ENCODE measurements at regions not wholly inside any gene's neighbourhood (a gene's known extent, or its start where the extent isn't known, plus 50 kb on each side); places are given as distances from the start of the nearest gene placed in this dataset.
A peak's percentile ranks its signal among the peaks of the same experiment; 100 is the strongest.

DNA sequence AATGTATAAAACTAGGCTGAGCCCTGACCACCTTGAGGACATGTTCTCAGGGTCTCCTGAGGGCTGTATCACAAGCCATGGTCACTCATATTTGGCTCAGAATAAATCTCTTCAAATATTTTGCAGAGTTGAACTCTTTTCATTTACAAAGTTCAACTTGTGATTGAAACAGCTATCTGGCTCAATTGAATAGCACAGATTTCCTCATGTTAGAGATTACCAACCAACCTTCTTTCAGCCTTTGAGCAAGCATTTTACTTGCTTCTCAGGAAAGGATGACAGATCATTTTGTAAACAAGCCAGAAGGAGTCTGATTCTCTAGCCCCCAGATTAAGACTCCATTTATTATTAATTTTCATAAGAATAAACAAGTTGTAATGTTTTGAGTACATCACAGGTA, 111.0 kb upstream of the DOK5 start:
- H3K4me3 ChIP-seq (ENCODE audit: insufficient read depth, low read depth, low read length): no peak overlapping the region
- H3K36me3 ChIP-seq (replicated peaks; ENCODE audit: control insufficient read depth, insufficient read depth, low read length): no peaks in the 10 kb centered on the region
- DNase-seq: no peak
- no peaks in the 10 kb centered on the region for H3K27me3 ChIP-seq (ENCODE audit: control insufficient read depth, insufficient read depth, low read length)

DNA sequence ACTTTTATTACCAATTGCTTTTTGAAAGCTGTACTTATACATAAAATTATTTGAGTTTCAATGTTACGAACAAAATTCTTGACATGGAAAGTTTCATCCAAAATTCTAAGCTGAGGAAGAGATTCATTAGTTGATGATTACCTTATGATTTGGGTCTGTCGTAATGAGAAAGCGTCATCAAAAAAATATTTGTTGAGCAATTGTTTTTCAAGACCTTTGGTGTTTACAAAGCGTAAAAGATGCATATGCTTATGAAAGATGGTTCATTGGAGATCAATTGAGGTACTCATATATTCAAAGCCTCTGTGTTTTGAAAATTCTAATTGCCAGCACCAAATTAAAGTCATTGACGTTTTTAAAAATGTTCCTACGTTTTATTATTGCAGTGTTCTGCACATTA, 110.5 kb upstream of the DOK5 start:
- DNase-seq: no peak
- no peaks in the 10 kb centered on the region for H3K36me3 ChIP-seq (replicated peaks; ENCODE audit: control insufficient read depth, insufficient read depth, low read length)
- H3K4me3 ChIP-seq (ENCODE audit: insufficient read depth, low read depth, low read length): no peak overlapping the region
- no peaks in the 10 kb centered on the region for H3K27me3 ChIP-seq (ENCODE audit: control insufficient read depth, insufficient read depth, low read length)

GRCh38 chr20:54366669-54367344, 108.6 kb upstream of the DOK5 start:
- no peaks in the 10 kb centered on the region for H3K36me3 ChIP-seq (replicated peaks; ENCODE audit: control insufficient read depth, insufficient read depth, low read length)
- H3K4me3 ChIP-seq (ENCODE audit: insufficient read depth, low read depth, low read length): no peak overlapping the region
- no peaks in the 10 kb centered on the region for H3K27me3 ChIP-seq (ENCODE audit: control insufficient read depth, insufficient read depth, low read length)
- DNase-seq: no peak

- no peaks in the 10 kb centered on the region for H3K36me3 ChIP-seq (replicated peaks; ENCODE audit: control insufficient read depth, insufficient read depth, low read length)
- H3K4me3 ChIP-seq (ENCODE audit: insufficient read depth, low read depth, low read length): no peak overlapping the region
- DNase-seq: no peak
- no peaks in the 10 kb centered on the region for H3K27me3 ChIP-seq (ENCODE audit: control insufficient read depth, insufficient read depth, low read length)
Observed at GRCh38 chr20:54368570-54368969, 106.8 kb upstream of the DOK5 start.

DNA sequence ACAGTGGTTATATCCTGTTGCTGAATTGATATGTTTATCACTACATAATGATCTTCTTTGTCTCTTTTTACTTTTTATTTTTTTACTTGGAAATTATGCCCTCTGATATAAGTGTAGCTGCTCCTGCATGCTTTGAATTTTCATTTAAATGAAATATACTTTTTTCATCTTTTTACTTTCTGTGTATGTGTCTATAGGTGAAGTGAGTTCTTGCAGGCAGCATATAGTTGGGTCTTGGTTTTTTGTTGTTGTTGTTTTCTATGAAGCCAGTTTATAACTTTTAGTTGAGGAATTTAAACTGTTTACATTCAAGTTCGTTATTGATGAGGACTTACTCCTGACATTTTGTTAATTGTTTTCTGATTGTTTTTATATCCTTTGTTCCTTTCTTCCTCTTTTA, 103.1 kb upstream of the DOK5 start:
- no peak overlapping the region for H3K4me3 ChIP-seq (ENCODE audit: insufficient read depth, low read depth, low read length)
- H3K27me3 ChIP-seq (ENCODE audit: control insufficient read depth, insufficient read depth, low read length): no peaks in the 10 kb centered on the region
- no peaks in the 10 kb centered on the region for H3K36me3 ChIP-seq (replicated peaks; ENCODE audit: control insufficient read depth, insufficient read depth, low read length)
- no peak for DNase-seq

- no peak for DNase-seq
- H3K4me3 ChIP-seq (ENCODE audit: insufficient read depth, low read depth, low read length): no peak overlapping the region
- no peaks in the 10 kb centered on the region for H3K36me3 ChIP-seq (replicated peaks; ENCODE audit: control insufficient read depth, insufficient read depth, low read length)
- no peaks in the 10 kb centered on the region for H3K27me3 ChIP-seq (ENCODE audit: control insufficient read depth, insufficient read depth, low read length)
Observed at GRCh38 chr20:54377992-54378773, 97.2 kb upstream of the DOK5 start.

- Histone ChIP-seq H3K4me3 (ENCODE audit: insufficient read depth, low read depth, low read length) (no peak overlapping the region), H3K36me3 (replicated peaks; ENCODE audit: control insufficient read depth, insufficient read depth, low read length) (no peaks in the 10 kb centered on the region)
- no peak for DNase-seq
Observed at GRCh38 chr20:54379893-54380584, 95.4 kb upstream of the DOK5 start.

DNA sequence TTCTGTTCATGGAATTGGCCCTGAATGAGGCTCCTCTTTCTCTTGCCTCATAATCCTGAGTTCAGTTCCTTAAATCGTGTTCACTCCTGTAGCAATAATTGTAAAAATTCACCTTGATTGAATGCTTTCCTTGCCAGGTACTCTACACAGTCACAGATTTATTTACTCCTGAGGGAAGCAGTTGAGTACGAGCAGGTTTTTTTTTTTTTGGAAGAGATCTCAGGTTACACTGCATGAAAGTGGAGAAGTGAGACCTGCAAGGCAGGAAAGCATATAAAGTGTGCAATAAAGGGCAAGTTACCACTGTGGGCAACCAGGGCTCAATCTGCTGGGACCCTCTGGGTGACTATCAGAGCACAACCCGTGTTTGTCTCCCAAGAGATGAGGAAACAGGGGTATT, 93.0 kb upstream of the DOK5 start:
- Histone ChIP-seq H3K27me3 (ENCODE audit: control insufficient read depth, insufficient read depth, low read length) (no peaks in the 10 kb centered on the region), H3K36me3 (replicated peaks; ENCODE audit: control insufficient read depth, insufficient read depth, low read length) (no peaks in the 10 kb centered on the region), H3K4me3 (ENCODE audit: insufficient read depth, low read depth, low read length) (no peak overlapping the region)
- DNase-seq: no peak

More at GRCh38 chr20:54379893-54380584, 95.4 kb upstream of the DOK5 start:
- H3K27me3 ChIP-seq (ENCODE audit: control insufficient read depth, insufficient read depth, low read length): no peaks in the 10 kb centered on the region

DNA sequence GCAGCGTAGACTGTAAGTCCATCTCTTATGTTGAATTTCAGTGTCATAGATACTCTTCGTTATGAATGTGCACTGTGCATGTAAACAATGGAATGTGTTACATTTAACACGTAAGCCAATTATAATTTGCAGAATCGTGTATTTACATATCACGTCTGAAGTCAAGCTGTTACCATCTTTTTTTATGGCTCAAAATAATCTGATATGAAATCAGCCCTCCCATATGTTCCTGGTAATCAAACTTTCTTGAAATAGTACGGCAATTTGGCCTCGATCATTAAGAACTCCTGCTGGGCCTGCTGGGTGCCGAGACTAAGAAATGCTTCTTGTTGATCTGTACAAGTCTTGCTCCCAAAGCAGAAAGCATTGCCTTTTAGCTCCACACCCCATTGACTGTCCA, 89.6 kb upstream of the DOK5 start:
- H3K36me3 ChIP-seq (replicated peaks; ENCODE audit: control insufficient read depth, insufficient read depth, low read length): no peaks in the 10 kb centered on the region
- H3K4me3 ChIP-seq (ENCODE audit: insufficient read depth, low read depth, low read length): no peak overlapping the region
- no peak for DNase-seq
- no peaks in the 10 kb centered on the region for H3K27me3 ChIP-seq (ENCODE audit: control insufficient read depth, insufficient read depth, low read length)

- no peaks in the 10 kb centered on the region for H3K27me3 ChIP-seq (ENCODE audit: control insufficient read depth, insufficient read depth, low read length)
- no peak for DNase-seq
- no peak overlapping the region for H3K4me3 ChIP-seq (ENCODE audit: insufficient read depth, low read depth, low read length)
- no peaks in the 10 kb centered on the region for H3K36me3 ChIP-seq (replicated peaks; ENCODE audit: control insufficient read depth, insufficient read depth, low read length)
Observed at GRCh38 chr20:54389596-54390280, 85.7 kb upstream of the DOK5 start.

DNA sequence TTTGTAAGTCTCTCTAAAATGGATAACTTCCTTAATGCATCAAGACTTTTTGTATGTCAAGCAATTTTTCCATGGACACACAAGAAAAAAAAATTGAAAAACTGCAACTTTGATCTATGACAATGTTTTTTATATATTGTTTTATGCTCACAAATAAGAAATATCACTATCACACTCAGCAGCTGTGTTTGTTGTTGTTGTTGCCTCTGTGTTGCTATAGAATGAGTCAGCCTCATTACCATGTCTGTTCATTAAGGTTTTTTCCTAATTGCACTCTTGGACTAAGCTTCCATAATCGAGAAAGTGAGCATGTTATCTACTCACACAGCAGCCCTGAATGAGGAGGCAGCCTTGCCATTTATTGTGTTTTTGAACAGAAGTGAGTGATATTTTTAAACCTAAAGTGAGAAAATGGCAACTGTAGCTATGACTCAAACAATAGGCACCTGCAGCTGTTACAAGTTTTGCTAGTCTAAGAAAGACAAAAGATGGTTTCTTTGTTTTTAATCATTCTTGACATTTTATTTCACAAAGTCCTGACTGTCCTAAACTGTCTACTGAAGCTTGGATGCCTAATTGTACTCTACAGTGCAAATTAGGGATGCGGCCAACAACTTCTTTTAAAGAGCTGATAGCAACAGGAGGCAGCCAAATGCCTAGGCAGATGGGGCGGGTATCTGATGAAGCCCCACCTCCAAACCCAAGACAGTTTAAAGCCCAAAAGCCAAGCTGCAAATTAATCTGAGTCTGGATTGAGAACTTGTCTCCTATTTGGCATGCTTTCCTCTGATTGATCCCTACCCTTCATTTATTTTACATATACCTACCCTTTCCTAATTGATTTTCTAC, 77.9 kb upstream of the DOK5 start:
- no peaks in the 10 kb centered on the region for H3K36me3 ChIP-seq (replicated peaks; ENCODE audit: control insufficient read depth, insufficient read depth, low read length)
- DNase-seq: peak; percentile 4
- no peak overlapping the region for H3K4me3 ChIP-seq (ENCODE audit: insufficient read depth, low read depth, low read length)
- no peaks in the 10 kb centered on the region for H3K27me3 ChIP-seq (ENCODE audit: control insufficient read depth, insufficient read depth, low read length)

DNA sequence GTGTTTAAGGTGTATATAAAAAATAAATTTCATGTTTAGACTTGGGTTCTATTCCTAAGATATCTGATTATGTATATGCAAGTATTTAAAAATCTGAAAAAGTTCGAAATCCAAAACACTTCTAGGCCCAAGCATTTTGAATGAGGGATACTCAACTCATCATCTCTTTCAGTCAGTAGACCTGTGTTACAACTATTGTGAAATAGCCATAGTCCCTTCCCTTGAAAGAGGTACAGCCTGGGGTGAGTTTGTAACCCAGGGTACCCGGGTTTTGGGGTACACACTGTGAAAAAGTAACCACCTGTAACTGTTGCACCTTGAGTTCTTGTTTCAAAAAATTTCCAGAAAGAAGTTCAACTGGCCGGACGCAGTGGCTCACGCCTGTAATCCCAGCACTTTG, 76.6 kb upstream of the DOK5 start:
- no peak for DNase-seq
- Histone ChIP-seq H3K4me3 (ENCODE audit: insufficient read depth, low read depth, low read length) (no peak overlapping the region), H3K36me3 (replicated peaks; ENCODE audit: control insufficient read depth, insufficient read depth, low read length) (no peaks in the 10 kb centered on the region)

DNA sequence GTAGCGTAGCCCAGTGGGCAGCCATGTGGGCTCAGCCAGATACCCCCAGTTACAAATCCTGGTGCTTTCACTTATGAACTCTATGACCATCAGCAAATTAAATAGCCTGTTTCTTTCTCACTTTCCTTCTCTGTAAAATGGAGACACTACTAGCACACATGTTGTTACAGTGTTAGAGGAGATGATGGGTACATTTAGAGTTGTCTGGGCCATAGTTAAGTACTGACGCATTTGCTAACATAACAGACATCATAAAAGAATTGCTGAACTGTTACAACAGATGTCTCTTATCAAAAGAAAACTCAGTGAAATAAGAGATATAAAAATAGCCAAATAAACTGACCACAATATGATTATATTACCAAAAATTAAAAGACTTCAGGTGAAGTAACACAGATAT, 69.9 kb upstream of the DOK5 start:
- Histone ChIP-seq H3K36me3 (replicated peaks; ENCODE audit: control insufficient read depth, insufficient read depth, low read length) (no peaks in the 10 kb centered on the region), H3K4me3 (ENCODE audit: insufficient read depth, low read depth, low read length) (no peak overlapping the region), H3K27me3 (ENCODE audit: control insufficient read depth, insufficient read depth, low read length) (no peaks in the 10 kb centered on the region)
- no peak for DNase-seq

More for the DNA sequence above, 76.6 kb upstream of the DOK5 start:
- no peaks in the 10 kb centered on the region for H3K27me3 ChIP-seq (ENCODE audit: control insufficient read depth, insufficient read depth, low read length)

DNA sequence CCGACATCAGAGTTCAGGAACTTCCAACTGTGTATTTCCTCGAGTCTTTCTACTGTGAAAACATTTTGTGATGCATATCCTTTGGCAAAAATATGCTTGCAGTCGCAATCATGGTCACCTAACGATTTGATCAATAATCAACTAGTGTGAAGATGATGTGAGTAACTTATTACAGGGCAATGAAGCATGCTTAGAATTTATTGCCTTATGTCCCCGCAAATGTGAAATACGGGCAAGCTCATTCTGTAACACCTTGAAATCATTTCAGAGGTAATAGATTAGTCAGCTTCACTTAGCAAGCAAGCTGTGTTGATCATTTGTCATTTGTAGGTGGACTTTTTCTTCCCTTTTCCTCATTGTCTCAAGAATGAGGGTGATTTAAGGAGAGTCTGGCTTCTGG, 67.9 kb upstream of the DOK5 start:
- H3K27me3 ChIP-seq (ENCODE audit: control insufficient read depth, insufficient read depth, low read length): no peaks in the 10 kb centered on the region
- H3K36me3 ChIP-seq (replicated peaks; ENCODE audit: control insufficient read depth, insufficient read depth, low read length): no peaks in the 10 kb centered on the region
- DNase-seq: no peak
- H3K4me3 ChIP-seq (ENCODE audit: insufficient read depth, low read depth, low read length): no peak overlapping the region

All from H7 (cell line).